HepG2 (cell line): ENCODE measurements at regions not wholly inside any gene's neighbourhood (a gene's known extent, or its start where the extent isn't known, plus 50 kb on each side); places are given as distances from the start of the nearest gene placed in this dataset.
A peak's percentile ranks its signal among the peaks of the same experiment; 100 is the strongest.
"Not testable (repeated sequence)": the region's sequence is repeated elsewhere in the genome, so short reads cannot be mapped to it uniquely, and the experiment has no call there.

ENCODE experiments used
- ATAC-seq: fragments of 200-7000 bp; cut with Tn5 transposase; 3 replicates; pipeline ENCODE4 v1.9.1; 2020; ENCODE audit warnings: mild to moderate bottlenecking, moderate library complexity
- BruUV-seq: library from RNA; stranded (reverse); fragments of 400-500 nt; replicated peaks from 2 replicates; lab custom pipeline; 2021; lab: Mats Ljungman, UMichigan
- CTCF ChIA-PET: fragments of 300-600 bp; formaldehyde crosslinking; extraction: SDS; loops from one replicate; lab custom pipeline; 2021; ENCODE audit warnings: low total read pairs, inconsistent platforms, low intra/inter-chr PET ratio; lab: Yijun Ruan, JAX
- POLR2A ChIA-PET: fragments of 350-600 bp; sonication (Branson Sonifier 250); formaldehyde crosslinking; loops from one replicate; lab custom pipeline; 2020; ENCODE audit warnings: antibody characterized with exemption, inconsistent platforms; lab: Yijun Ruan, JAX
- DNase-seq: peaks from one replicate; pipeline ENCODE4 v3.0.0-alpha.2; 2015; ENCODE audit warnings: low spot score
- FAIRE-seq: peaks from 3 replicates; lab custom pipeline; 2011; peaks lifted over from hg19 to GRCh38; lab: Jason Lieb, UNC
- H2AFZ ChIP-seq: one replicate; pipeline ENCODE4 v1.6.1; 2011; ENCODE audit warnings: low read length, inconsistent platforms
- H3K27ac ChIP-seq: fragments of 300-600 bp; 3 replicates; pipeline ENCODE4 v1.8.0; 2011; ENCODE audit warnings: mixed run types, mild to moderate bottlenecking, mixed read lengths, low read length, inconsistent platforms; ENCODE audit not compliant: insufficient read depth; ENCODE audit errors: extremely low read length
- H3K27me3 ChIP-seq, 2 experiments: fragments of 200-600 bp in 1 of 2; 2 replicates in 1 of 2; 3 replicates in 1 of 2; pipeline versions ENCODE4 v1.6.0 to v1.8.0; 2011; ENCODE audit warnings: low read length in 2 of 2, mild to moderate bottlenecking in 2 of 2, moderate library complexity in 2 of 2, inconsistent platforms in 1 of 2; ENCODE audit not compliant: insufficient read depth in 2 of 2, control insufficient read depth in 1 of 2
- H3K36me3 ChIP-seq, 2 experiments: fragments of 200-600 bp in 1 of 2; replicated peaks in 1 of 2; 2 replicates in 1 of 2; 3 replicates in 1 of 2; pipeline versions ENCODE4 v1.5.1 to v1.8.0; 2011; ENCODE audit warnings: low read length in 2 of 2, inconsistent platforms in 1 of 2; ENCODE audit not compliant: insufficient read depth in 2 of 2, control insufficient read depth in 1 of 2
- H3K4me1 ChIP-seq: 2 replicates; pipeline ENCODE4 v1.5.1; 2012; ENCODE audit warnings: low read length, inconsistent platforms; ENCODE audit not compliant: insufficient read depth
- H3K4me2 ChIP-seq: 2 replicates; pipeline ENCODE4 v1.6.0; 2011; ENCODE audit warnings: low read depth, low read length, inconsistent platforms
- H3K4me3 ChIP-seq, 3 experiments: fragments of 200-600 bp in 1 of 3; sonication (generic), shearing (Covaris generic) in 1 of 3; replicated peaks in 1 of 3; 2 replicates each; pipeline ENCODE4 v1.5.1; 2011 to 2016; ENCODE audit warnings: low read length in 3 of 3, inconsistent platforms in 2 of 3, low read depth in 2 of 3, mild to moderate bottlenecking in 2 of 3, control low read depth in 1 of 3, mixed read lengths in 1 of 3; ENCODE audit not compliant: insufficient read depth in 1 of 3
- H3K79me2 ChIP-seq: one replicate; pipeline ENCODE4 v1.6.1; 2011; ENCODE audit warnings: low read length, inconsistent platforms; ENCODE audit not compliant: insufficient read depth
- H3K9ac ChIP-seq: 2 replicates; pipeline ENCODE4 v1.6.0; 2011; ENCODE audit warnings: mild to moderate bottlenecking, low read depth, low read length, inconsistent platforms; ENCODE audit not compliant: insufficient read depth
- H3K9me3 ChIP-seq: 2 replicates; pipeline ENCODE4 v1.5.1; 2012; ENCODE audit warnings: mild to moderate bottlenecking, low read length
- H4K20me1 ChIP-seq: 2 replicates; pipeline ENCODE4 v1.6.0; 2011; ENCODE audit warnings: inconsistent platforms, mild to moderate bottlenecking, low read length, moderate library complexity; ENCODE audit not compliant: insufficient read depth
- CEBPB ChIP-seq: IDR thresholded peaks from 2 replicates; pipeline ENCODE4 v1.6.1; 2011; ENCODE audit warnings: low read depth, low read length, improper control_type of control experiment, borderline replicate concordance
- ELF1 ChIP-seq: sonication (generic); formaldehyde crosslinking; IDR thresholded peaks from 2 replicates; pipeline ENCODE4 v1.4.0; 2020; ENCODE audit warnings: missing genetic modification reagents
- ZNF251 ChIP-seq: sonication (generic); formaldehyde crosslinking; IDR thresholded peaks from 2 replicates; pipeline ENCODE4 v1.9.0; 2021; ENCODE audit warnings: mild to moderate bottlenecking, missing genetic modification reagents
- whole genome bisulfite sequencing: methylation state at CpG from one replicate; pipeline ENCODE4 v1.1.6; 2017; ENCODE audit warnings: low lambda C conversion rate; 5-methylcytosine and 5-hydroxymethylcytosine counted together
- in situ Hi-C: cut with HindIII; loops from 2 replicates; pipeline ENCODE4 v1.10.0; 2017; ENCODE audit warnings: low pct_unique_long_range_greater_than_20kb; ENCODE audit not compliant: extremely low pct_ligation_motif_present
- intact Hi-C: fragments of 100-400 bp; cut with micrococcal nuclease; formaldehyde crosslinking; loops from one replicate; pipeline ENCODE4 v1.10.0; 2022; ENCODE audit not compliant: unreplicated experiment

DNA sequence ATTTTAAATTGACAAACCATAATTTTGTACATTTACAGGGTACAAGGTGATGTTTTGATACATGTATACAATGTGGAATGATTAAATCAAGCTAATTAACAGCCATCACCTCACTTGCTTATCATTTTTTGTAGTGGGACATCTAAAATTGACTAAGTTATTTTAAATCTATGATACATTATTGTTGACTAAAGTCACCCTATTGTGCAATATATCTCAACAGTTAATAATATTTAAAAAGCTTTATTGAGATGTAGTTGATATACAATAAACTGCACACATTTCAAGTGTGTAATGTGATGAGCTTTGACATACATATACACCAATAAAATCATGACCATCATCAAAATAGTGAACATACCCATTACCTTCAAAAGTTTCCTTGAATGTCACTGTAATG, 242.5 kb upstream of the PLXNA2 start:
- no peak overlapping the region for H3K9ac ChIP-seq
- TF ChIP-seq CEBPB (peak; percentile 37; the same call in 1 of the 2 replicates), ELF1 (CRISPR knock-in tag) (no peak), ZNF251 (CRISPR knock-in tag) (no peak)
- TF ChIP-seq, all 625 proteins: peak for 1
- DNase-seq: no peak
- ChIA-PET POLR2A (no interaction called here), CTCF (no interaction called here)
- H3K9me3 ChIP-seq: no peaks in the 10 kb centered on the region
- H3K36me3 ChIP-seq: no peaks in the 10 kb centered on the region
- no peak overlapping the region for H3K4me3 ChIP-seq
- H3K4me1 ChIP-seq: no peaks in the 10 kb centered on the region
- no peak for ATAC-seq
- H3K4me2 ChIP-seq: no peak overlapping the region
- no peak for FAIRE-seq
- in situ Hi-C loops (no loop called here), intact Hi-C loops (no loop called here)
- H3K27ac ChIP-seq: no peak overlapping the region
- no TSS peak for BruUV-seq
- H4K20me1 ChIP-seq: no peaks in the 10 kb centered on the region
- no peaks in the 10 kb centered on the region for H3K27me3 ChIP-seq
- no peak overlapping the region for H2AFZ ChIP-seq
- no peaks in the 10 kb centered on the region for H3K79me2 ChIP-seq

- H4K20me1 ChIP-seq, ATAC-seq, in situ Hi-C loops: not testable (repeated sequence)
Observed at GRCh38 chr1:208488432-208488831, 244.2 kb upstream of the PLXNA2 start.

More at GRCh38 chr1:208488432-208488831, 244.2 kb upstream of the PLXNA2 start:
- H3K36me3 ChIP-seq, H3K79me2 ChIP-seq, H3K9ac ChIP-seq, CTCF ChIA-PET, H3K27me3 ChIP-seq, H3K27ac ChIP-seq, BruUV-seq, intact Hi-C loops, POLR2A ChIA-PET, FAIRE-seq, H3K4me3 ChIP-seq, H3K4me2 ChIP-seq, H3K9me3 ChIP-seq, DNase-seq, H2AFZ ChIP-seq, H3K4me1 ChIP-seq: not testable (repeated sequence)
- WGBS: no CpG with 5 or more reads among the region's 36 CpGs
